BE2C (cell line): ENCODE measurements at regions not wholly inside any gene's neighbourhood (a gene's known extent, or its start where the extent isn't known, plus 50 kb on each side); places are given as distances from the start of the nearest gene placed in this dataset.
"Not testable (repeated sequence)": the region's sequence is repeated elsewhere in the genome, so short reads cannot be mapped to it uniquely, and the experiment has no call there.

Source experiments
- DNase-seq: peaks from one replicate; pipeline ENCODE4 v3.0.0-alpha.2; 2020
- H3K27me3 ChIP-seq: fragments of 250-450 bp; sonication (Bioruptor Pico); 2 replicates; pipeline ENCODE4 v1.5.1; 2020; ENCODE audit warnings: mild to moderate bottlenecking
- H3K36me3 ChIP-seq: fragments of 250-450 bp; sonication (Bioruptor Pico); 2 replicates; pipeline ENCODE4 v1.5.1; 2020; ENCODE audit warnings: mild to moderate bottlenecking
- H3K4me1 ChIP-seq: fragments of 250-450 bp; sonication (Bioruptor Pico); 2 replicates; pipeline ENCODE4 v1.5.1; 2020
- H3K4me3 ChIP-seq: 2 replicates; pipeline ENCODE4 v1.5.1; 2011; ENCODE audit warnings: low read depth, low read length
- H3K9me3 ChIP-seq: fragments of 250-450 bp; sonication (Bioruptor Pico); 2 replicates; pipeline ENCODE4 v1.5.1; 2020
- CTCF ChIP-seq: IDR thresholded peaks from 2 replicates; pipeline ENCODE4 v1.5.1; 2012; ENCODE audit warnings: mild to moderate bottlenecking, low read depth, low read length

GRCh38 chr21:22364163-22364562 lies 1366.0 kb downstream of the NCAM2 start:
- DNase-seq: no peak
- TF ChIP-seq CTCF: no peak
- Histone ChIP-seq H3K27me3 (no peaks in the 10 kb centered on the region), H3K4me1 (no peaks in the 10 kb centered on the region), H3K36me3 (no peaks in the 10 kb centered on the region), H3K9me3 (no peaks in the 10 kb centered on the region; the same call in 1 of the 2 replicates), H3K4me3 (no peak overlapping the region)

GRCh38 chr21:22374218-22374969 lies 1376.2 kb downstream of the NCAM2 start:
- H3K27me3 ChIP-seq: no peaks in the 10 kb centered on the region
- no peak overlapping the region for H3K4me3 ChIP-seq
- no peaks in the 10 kb centered on the region for H3K4me1 ChIP-seq
- H3K36me3 ChIP-seq: no peaks in the 10 kb centered on the region
- H3K9me3 ChIP-seq: no peaks in the 10 kb centered on the region
- no peak for TF ChIP-seq CTCF
- no peak for DNase-seq

GRCh38 chr21:22377795-22378194 lies 1379.6 kb downstream of the NCAM2 start:
- H3K27me3 ChIP-seq, H3K36me3 ChIP-seq, DNase-seq, H3K4me1 ChIP-seq, H3K4me3 ChIP-seq, H3K9me3 ChIP-seq: not testable (repeated sequence)

- no peak for DNase-seq
- TF ChIP-seq CTCF: no peak
- H3K36me3 ChIP-seq: no peaks in the 10 kb centered on the region
- no peaks in the 10 kb centered on the region for H3K9me3 ChIP-seq
- peaks cover 4% of the 10 kb centered on the region; the same call in 1 of the 2 replicates for H3K4me1 ChIP-seq
- H3K4me3 ChIP-seq: no peak overlapping the region
- H3K27me3 ChIP-seq: no peaks in the 10 kb centered on the region
Measured at GRCh38 chr21:22393324-22393723, 1395.1 kb downstream of the NCAM2 start.

- Histone ChIP-seq H3K27me3 (no peaks in the 10 kb centered on the region), H3K4me3 (no peak overlapping the region), H3K9me3 (no peaks in the 10 kb centered on the region), H3K4me1 (peaks cover 9% of the 10 kb centered on the region; the same call in 1 of the 2 replicates), H3K36me3 (no peaks in the 10 kb centered on the region)
- DNase-seq: no peak
- no peak for TF ChIP-seq CTCF
Measured at GRCh38 chr21:22395965-22396364, 1397.8 kb downstream of the NCAM2 start.

- no peaks in the 10 kb centered on the region for H3K36me3 ChIP-seq
- H3K27me3 ChIP-seq: no peaks in the 10 kb centered on the region
- DNase-seq: no peak
- no peaks in the 10 kb centered on the region for H3K9me3 ChIP-seq
- TF ChIP-seq CTCF: no peak
- no peak overlapping the region for H3K4me3 ChIP-seq
- peaks cover 7% of the 10 kb centered on the region; the same call in 1 of the 2 replicates for H3K4me1 ChIP-seq
Measured at GRCh38 chr21:22399681-22400514, 1401.7 kb downstream of the NCAM2 start.
